Panc1 (cell line): ENCODE measurements at regions not wholly inside any gene's neighbourhood (a gene's known extent, or its start where the extent isn't known, plus 50 kb on each side); places are given as distances from the start of the nearest gene placed in this dataset.

Experiments
- ATAC-seq: fragments of 200-7000 bp; cut with Tn5 transposase; 2 replicates; pipeline ENCODE4 v1.9.1; 2020; ENCODE audit warnings: mild to moderate bottlenecking, moderate library complexity
- BruUV-seq: library from RNA; stranded (reverse); fragments of 400-500 nt; replicated peaks from 2 replicates; lab custom pipeline; 2021; lab: Mats Ljungman, UMichigan
- CTCF ChIA-PET: fragments of 300-600 bp; sonication (Branson Sonifier 250); formaldehyde crosslinking; loops from one replicate; lab custom pipeline; 2022; ENCODE audit warnings: antibody characterized with exemption; lab: Charles Lee
- POLR2A ChIA-PET: fragments of 300-600 bp; sonication (Branson Sonifier 250); formaldehyde crosslinking; loops from one replicate; lab custom pipeline; 2022; ENCODE audit warnings: antibody characterized with exemption; lab: Charles Lee
- DNase-seq: peaks from one replicate; pipeline ENCODE4 v3.0.0-alpha.2; 2010; ENCODE audit warnings: low read depth, low spot score
- H3K27ac ChIP-seq: 2 replicates; pipeline ENCODE4 v1.5.1; 2011; ENCODE audit warnings: mild to moderate bottlenecking, low read length, inconsistent platforms
- H3K27me3 ChIP-seq: fragments of 200-500 bp; sonication (Bioruptor generic); 2 replicates; pipeline ENCODE4 v1.6.0; 2014; ENCODE audit warnings: low read length, inconsistent platforms; ENCODE audit not compliant: control insufficient read depth, insufficient read depth
- H3K36me3 ChIP-seq: fragments of 200-500 bp; sonication (Bioruptor generic); 2 replicates; pipeline ENCODE4 v1.5.1; 2014; ENCODE audit warnings: inconsistent platforms, mild to moderate bottlenecking, low read length, moderate library complexity; ENCODE audit not compliant: control insufficient read depth, insufficient read depth
- H3K4me1 ChIP-seq: 2 replicates; pipeline ENCODE4 v1.5.1; 2011; ENCODE audit warnings: inconsistent platforms, mild to moderate bottlenecking, low read length, moderate library complexity; ENCODE audit not compliant: control insufficient read depth, insufficient read depth
- H3K4me3 ChIP-seq, 2 experiments: 2 replicates each; pipeline ENCODE4 v1.5.1; 2011 to 2012; ENCODE audit warnings: low read depth in 2 of 2, low read length in 2 of 2, mild to moderate bottlenecking in 2 of 2, inconsistent platforms in 1 of 2, moderate library complexity in 1 of 2
- H3K9me3 ChIP-seq: fragments of 200-500 bp; sonication (Bioruptor generic); 2 replicates; pipeline ENCODE4 v1.5.1; 2014; ENCODE audit warnings: low read depth, mild to moderate bottlenecking, inconsistent platforms, low read length, moderate library complexity; ENCODE audit not compliant: control insufficient read depth, insufficient read depth
- CTCF ChIP-seq: fragments of 450-650 bp; IDR thresholded peaks from 2 replicates; pipeline ENCODE4 v1.5.1; 2017; ENCODE audit warnings: mild to moderate bottlenecking
- POLR2AphosphoS5 ChIP-seq: IDR thresholded peaks from 2 replicates; pipeline ENCODE4 v1.6.1; 2012; ENCODE audit warnings: mild to moderate bottlenecking, low read depth, low read length, moderate library complexity
- REST ChIP-seq, 2 experiments: IDR thresholded peaks; 2 replicates each; pipeline ENCODE4 v1.6.1; 2011 to 2012; ENCODE audit warnings: low read depth in 2 of 2, control low read depth in 1 of 2, low read length in 1 of 2, mild to moderate bottlenecking in 1 of 2, moderate library complexity in 1 of 2; ENCODE audit not compliant: insufficient read depth in 1 of 2
- SIN3A ChIP-seq: IDR thresholded peaks from 2 replicates; pipeline ENCODE4 v1.6.1; 2012; ENCODE audit warnings: low read depth, mild to moderate bottlenecking, low read length, moderate library complexity, borderline replicate concordance; ENCODE audit not compliant: insufficient read depth
- TCF7L2 ChIP-seq: IDR thresholded peaks from 2 replicates; pipeline ENCODE4 v1.6.1; 2011; ENCODE audit warnings: mild to moderate bottlenecking, low read depth, low read length, inconsistent platforms
- in situ Hi-C: cut with HindIII; loops from 2 replicates; pipeline ENCODE4 v1.10.0; 2016; ENCODE audit warnings: low sequenced_read_pairs, low pct_unique_long_range_greater_than_20kb
- intact Hi-C: fragments of 100-400 bp; cut with micrococcal nuclease; formaldehyde crosslinking; loops from one replicate; pipeline ENCODE4 v1.10.0; 2022; ENCODE audit not compliant: unreplicated experiment

- Histone ChIP-seq H3K27ac (no peak overlapping the region), H3K36me3 (no peaks in the 10 kb centered on the region), H3K4me1 (no peaks in the 10 kb centered on the region), H3K9me3 (no peaks in the 10 kb centered on the region), H3K27me3 (no peaks in the 10 kb centered on the region), H3K4me3 (no peak overlapping the region)
- TF ChIP-seq POLR2AphosphoS5: no peak
- no peak for TF ChIP-seq CTCF
- ATAC-seq: no peak
- BruUV-seq: no TSS peak
- POLR2A ChIA-PET: no interaction called here
- in situ Hi-C loops: no loop called here
- no peak for DNase-seq
- intact Hi-C loops: no loop called here
- CTCF ChIA-PET: no interaction called here
These were observed 867.6 kb downstream of the EPHA3 start for GRCh38 chr3:89974903-89975519.

- H3K27me3 ChIP-seq: no peaks in the 10 kb centered on the region
- ATAC-seq: no peak
- TF ChIP-seq SIN3A (no peak), REST (IDR thresholded peaks at IDR 0.05; ENCODE audit: insufficient read depth in 1 of 2, low read depth in 2 of 2, low read length in 1 of 2) (no peak), CTCF (no peak), POLR2AphosphoS5 (no peak), TCF7L2 (no peak)
- H3K27ac ChIP-seq: no peak overlapping the region
- intact Hi-C loops (no loop called here), in situ Hi-C loops (no loop called here)
- H3K4me3 ChIP-seq: no peak overlapping the region
- BruUV-seq: no TSS peak
- H3K4me1 ChIP-seq: no peaks in the 10 kb centered on the region
- DNase-seq: no peak
- no peaks in the 10 kb centered on the region for H3K9me3 ChIP-seq
- ChIA-PET POLR2A (no interaction called here), CTCF (no interaction called here)
- no peaks in the 10 kb centered on the region for H3K36me3 ChIP-seq
These were observed 876.0 kb downstream of the EPHA3 start for GRCh38 chr3:89983449-89983848.
